Stomach smooth muscle (tissue), 2 donors: ENCODE measurements at regions not wholly inside any gene's neighbourhood (a gene's known extent, or its start where the extent isn't known, plus 50 kb on each side); places are given as distances from the start of the nearest gene placed in this dataset.
A peak's percentile ranks its signal among the peaks of the same experiment; 100 is the strongest.

Experiments
- H3K27ac ChIP-seq: one replicate; pipeline ENCODE4 v1.7.0; 2013; ENCODE audit warnings: mild to moderate bottlenecking, low read length, inconsistent platforms
- H3K27me3 ChIP-seq, 2 donors: one replicate each; pipeline ENCODE4 v1.7.0; 2013; ENCODE audit warnings: low read length in 2 of 2; ENCODE audit not compliant: insufficient read depth in 2 of 2, control insufficient read depth in 1 of 2
- H3K36me3 ChIP-seq, 2 donors: one replicate each; pipeline ENCODE4 v1.7.0; 2013; ENCODE audit warnings: low read length in 2 of 2; ENCODE audit not compliant: control insufficient read depth in 2 of 2, insufficient read depth in 2 of 2
- H3K4me1 ChIP-seq: one replicate; pipeline ENCODE4 v1.7.0; 2013; ENCODE audit warnings: low read length; ENCODE audit not compliant: control insufficient read depth, insufficient read depth
- H3K4me3 ChIP-seq, 2 donors: one replicate each; pipeline ENCODE4 v1.7.0; 2013; ENCODE audit warnings: low read length in 2 of 2
- H3K9ac ChIP-seq, 2 donors: one replicate each; pipeline ENCODE4 v1.7.0; 2013; ENCODE audit warnings: low read length in 2 of 2, mild to moderate bottlenecking in 1 of 2
- H3K9me3 ChIP-seq, 2 donors: one replicate each; pipeline ENCODE4 v1.7.0; 2013; ENCODE audit warnings: low read length in 2 of 2; ENCODE audit not compliant: control insufficient read depth in 2 of 2
- donor health status: healthy.
- donor health status: Pancreatic carcinoma.

- H3K27ac ChIP-seq: no peak overlapping the region
- H3K9me3 ChIP-seq: no peaks in the 10 kb centered on the region
- H3K9ac ChIP-seq: no peak overlapping the region
- no peak overlapping the region for H3K4me3 ChIP-seq
- H3K36me3 ChIP-seq: peaks cover 0 to 5% of the 10 kb centered on the region in 2 donors
- H3K27me3 ChIP-seq: no peaks in the 10 kb centered on the region
- H3K4me1 ChIP-seq: peaks cover 39% of the 10 kb centered on the region
These were observed 87.8 kb downstream of the NAV1 start for GRCh38 chr1:201626629-201627275.

GRCh38 chr1:201628490-201628889, 89.6 kb downstream of the NAV1 start:
- H3K27ac ChIP-seq: no peak overlapping the region
- no peak overlapping the region for H3K9ac ChIP-seq
- H3K4me1 ChIP-seq: peaks cover 45% of the 10 kb centered on the region
- no peak overlapping the region for H3K4me3 ChIP-seq
- no peaks in the 10 kb centered on the region for H3K9me3 ChIP-seq
- H3K27me3 ChIP-seq: no peaks in the 10 kb centered on the region
- peaks cover 0 to 5% of the 10 kb centered on the region in 2 donors for H3K36me3 ChIP-seq

GRCh38 chr1:201630582-201630981, 91.7 kb downstream of the NAV1 start:
- Histone ChIP-seq H3K9me3 (no peaks in the 10 kb centered on the region), H3K27ac (no peak overlapping the region), H3K27me3 (no peaks in the 10 kb centered on the region), H3K4me3 (peak overlapping the region in 1 of 2 donors; percentile 47), H3K4me1 (peaks cover 56% of the 10 kb centered on the region), H3K36me3 (peaks cover 0 to 5% of the 10 kb centered on the region in 2 donors), H3K9ac (no peak overlapping the region)

GRCh38 chr1:201631037-201631436, 92.1 kb downstream of the NAV1 start:
- Histone ChIP-seq H3K4me3 (no peak overlapping the region), H3K9ac (no peak overlapping the region), H3K4me1 (peaks cover 53% of the 10 kb centered on the region), H3K27ac (no peak overlapping the region), H3K36me3 (peaks cover 0 to 5% of the 10 kb centered on the region in 2 donors), H3K27me3 (no peaks in the 10 kb centered on the region), H3K9me3 (no peaks in the 10 kb centered on the region)

- peaks cover 0 to 5% of the 10 kb centered on the region in 2 donors for H3K36me3 ChIP-seq
- peaks cover 48% of the 10 kb centered on the region for H3K4me1 ChIP-seq
- no peaks in the 10 kb centered on the region for H3K9me3 ChIP-seq
- H3K4me3 ChIP-seq: no peak overlapping the region
- H3K9ac ChIP-seq: no peak overlapping the region
- H3K27ac ChIP-seq: no peak overlapping the region
- no peaks in the 10 kb centered on the region for H3K27me3 ChIP-seq
These were observed 93.5 kb downstream of the NAV1 start for GRCh38 chr1:201632364-201632952.

GRCh38 chr1:201633297-201633696, 94.4 kb downstream of the NAV1 start:
- Histone ChIP-seq H3K27me3 (no peaks in the 10 kb centered on the region), H3K36me3 (peaks cover 0 to 5% of the 10 kb centered on the region in 2 donors), H3K4me3 (no peak overlapping the region), H3K9me3 (no peaks in the 10 kb centered on the region), H3K27ac (no peak overlapping the region), H3K4me1 (peaks cover 49% of the 10 kb centered on the region), H3K9ac (no peak overlapping the region)

- H3K9ac ChIP-seq: no peak overlapping the region
- H3K27ac ChIP-seq: no peak overlapping the region
- peaks cover 45% of the 10 kb centered on the region for H3K4me1 ChIP-seq
- no peaks in the 10 kb centered on the region for H3K9me3 ChIP-seq
- H3K36me3 ChIP-seq: peaks cover 0 to 4% of the 10 kb centered on the region in 2 donors
- H3K4me3 ChIP-seq: no peak overlapping the region
- H3K27me3 ChIP-seq: no peaks in the 10 kb centered on the region
These were observed 94.9 kb downstream of the NAV1 start for GRCh38 chr1:201633811-201634210.

- Histone ChIP-seq H3K4me1 (peaks cover 41% of the 10 kb centered on the region), H3K36me3 (peaks cover 0 to 2% of the 10 kb centered on the region in 2 donors), H3K27ac (no peak overlapping the region), H3K4me3 (no peak overlapping the region), H3K27me3 (no peaks in the 10 kb centered on the region), H3K9ac (no peak overlapping the region), H3K9me3 (no peaks in the 10 kb centered on the region)
These were observed 95.3 kb downstream of the NAV1 start for GRCh38 chr1:201634261-201634660.

GRCh38 chr1:201636097-201636496, 97.2 kb downstream of the NAV1 start:
- Histone ChIP-seq H3K27me3 (no peaks in the 10 kb centered on the region), H3K9ac (no peak overlapping the region), H3K27ac (no peak overlapping the region), H3K36me3 (no peaks in the 10 kb centered on the region), H3K4me3 (no peak overlapping the region), H3K4me1 (peaks cover 25% of the 10 kb centered on the region), H3K9me3 (no peaks in the 10 kb centered on the region)

GRCh38 chr1:201636510-201636971, 97.6 kb downstream of the NAV1 start:
- no peak overlapping the region for H3K9ac ChIP-seq
- H3K9me3 ChIP-seq: no peaks in the 10 kb centered on the region
- no peak overlapping the region for H3K4me3 ChIP-seq
- H3K27me3 ChIP-seq: no peaks in the 10 kb centered on the region
- H3K36me3 ChIP-seq: no peaks in the 10 kb centered on the region
- peaks cover 27% of the 10 kb centered on the region for H3K4me1 ChIP-seq
- H3K27ac ChIP-seq: no peak overlapping the region
